ENCODE measurements at regions not wholly inside any gene's neighbourhood (a gene's known extent, or its start where the extent isn't known, plus 50 kb on each side); places are given as distances from the start of the nearest gene placed in this dataset.

GRCh38 chr2:126793885-126794613 is 104.6 kb upstream of the TEX51 start:
- no peak for DNase-seq (ENCODE audit: low read depth in 2 of 2)

GRCh38 chr2:126795656-126796055 is 103.0 kb upstream of the TEX51 start:
- DNase-seq (ENCODE audit: low read depth in 2 of 2): no peak

GRCh38 chr2:126796931-126797621 is 101.6 kb upstream of the TEX51 start:
- no peak for DNase-seq (ENCODE audit: low read depth in 2 of 2)

GRCh38 chr2:126797622-126798275 is 100.9 kb upstream of the TEX51 start:
- no peak for DNase-seq (ENCODE audit: low read depth in 2 of 2)

- DNase-seq (ENCODE audit: low read depth in 2 of 2): no peak
Measured at GRCh38 chr2:126798276-126799140, 100.2 kb upstream of the TEX51 start.

- no peak for DNase-seq (ENCODE audit: low read depth in 2 of 2)
Measured at GRCh38 chr2:126799301-126799700, 99.4 kb upstream of the TEX51 start.

GRCh38 chr2:126801473-126801872 is 97.2 kb upstream of the TEX51 start:
- no peak for DNase-seq (ENCODE audit: low read depth in 2 of 2)

GRCh38 chr2:126802316-126802715 is 96.4 kb upstream of the TEX51 start:
- DNase-seq (ENCODE audit: low read depth in 2 of 2): no peak

GRCh38 chr2:126802774-126803433 is 95.8 kb upstream of the TEX51 start:
- no peak for DNase-seq (ENCODE audit: low read depth in 2 of 2)

- DNase-seq (ENCODE audit: low read depth in 2 of 2): no peak
Measured at GRCh38 chr2:126803434-126803775, 95.3 kb upstream of the TEX51 start.

- no peak for DNase-seq (ENCODE audit: low read depth in 2 of 2)
Measured at GRCh38 chr2:126804347-126804746, 94.3 kb upstream of the TEX51 start.

- DNase-seq (ENCODE audit: low read depth in 2 of 2): no peak
Measured at GRCh38 chr2:126808929-126809328, 89.8 kb upstream of the TEX51 start.

GRCh38 chr2:126809340-126809739 is 89.3 kb upstream of the TEX51 start:
- DNase-seq (ENCODE audit: low read depth in 2 of 2): no peak

GRCh38 chr2:126810001-126810400 is 88.7 kb upstream of the TEX51 start:
- DNase-seq (ENCODE audit: low read depth in 2 of 2): no peak

- no peak for DNase-seq (ENCODE audit: low read depth in 2 of 2)
Measured at GRCh38 chr2:126811101-126811500, 87.6 kb upstream of the TEX51 start.

GRCh38 chr2:126817172-126817571 is 81.5 kb upstream of the TEX51 start:
- no peak for DNase-seq (ENCODE audit: low read depth in 2 of 2)

- DNase-seq (ENCODE audit: low read depth in 2 of 2): no peak
Measured at GRCh38 chr2:126822115-126822514, 76.6 kb upstream of the TEX51 start.

GRCh38 chr2:126822921-126823320 is 75.8 kb upstream of the TEX51 start:
- no peak for DNase-seq (ENCODE audit: low read depth in 2 of 2)

GRCh38 chr2:126823951-126824350 is 74.7 kb upstream of the TEX51 start:
- DNase-seq (ENCODE audit: low read depth in 2 of 2): no peak

- no peak for DNase-seq (ENCODE audit: low read depth in 2 of 2)
Measured at GRCh38 chr2:126824663-126825062, 74.0 kb upstream of the TEX51 start.

GRCh38 chr2:126825316-126825715 is 73.4 kb upstream of the TEX51 start:
- no peak for DNase-seq (ENCODE audit: low read depth in 2 of 2)

- DNase-seq (ENCODE audit: low read depth in 2 of 2): no peak
Measured at GRCh38 chr2:126826491-126826890, 72.2 kb upstream of the TEX51 start.

Measured in fibroblast of skin of left quadriceps (primary cell).